Chondrocyte (in vitro differentiated cells): ENCODE measurements at regions not wholly inside any gene's neighbourhood (a gene's known extent, or its start where the extent isn't known, plus 50 kb on each side); places are given as distances from the start of the nearest gene placed in this dataset.

Experiments used
- DNase-seq: peaks from one replicate; pipeline ENCODE4 v3.0.0; 2021; ENCODE audit warnings: mixed read lengths, low spot score
- H3K27ac Mint-ChIP-seq: one replicate; pipeline ENCODE4 v1.8.0; 2021; ENCODE audit warnings: mild to moderate bottlenecking, moderate library complexity, mixed read lengths; ENCODE audit not compliant: unreplicated experiment
- H3K27me3 Mint-ChIP-seq: 2 replicates; pipeline ENCODE4 v1.8.0; 2021; ENCODE audit warnings: low read depth, mixed read lengths
- H3K36me3 Mint-ChIP-seq: 2 replicates; pipeline ENCODE4 v1.8.0; 2021; ENCODE audit warnings: low read depth, mixed read lengths
- H3K4me1 Mint-ChIP-seq: 2 replicates; pipeline ENCODE4 v1.8.0; 2021; ENCODE audit warnings: low read depth, mild to moderate bottlenecking, mixed read lengths
- H3K4me3 Mint-ChIP-seq: one replicate; pipeline ENCODE4 v1.8.0; 2021; ENCODE audit warnings: mild to moderate bottlenecking, moderate library complexity, mixed read lengths; ENCODE audit not compliant: unreplicated experiment
- H3K9me3 Mint-ChIP-seq: 2 replicates; pipeline ENCODE4 v1.8.0; 2021; ENCODE audit warnings: low read depth, mixed read lengths
- CTCF ChIP-seq: fragments of 200-600 bp; sonication (generic); IDR thresholded peaks from 2 replicates; pipeline ENCODE4 v1.5.0; 2021; ENCODE audit warnings: antibody characterized with exemption, mild to moderate bottlenecking, moderate library complexity

- H3K4me1 Mint-ChIP-seq = peaks cover 8% of the 10 kb centered on the region
- H3K36me3 Mint-ChIP-seq = no peaks in the 10 kb centered on the region
- H3K4me3 Mint-ChIP-seq = no peak overlapping the region
- peaks cover 2% of the 10 kb centered on the region for H3K27me3 Mint-ChIP-seq
- H3K9me3 Mint-ChIP-seq = no peaks in the 10 kb centered on the region
- no peak for DNase-seq
- no peak for TF ChIP-seq CTCF
- H3K27ac Mint-ChIP-seq = no peak overlapping the region
These were observed 147.1 kb upstream of the SLC30A5 start for GRCh38 chr5:68946728-68947127.

- no peak for DNase-seq
- TF ChIP-seq CTCF = no peak
- Mint-ChIP-seq H3K36me3 (no peaks in the 10 kb centered on the region), H3K9me3 (no peaks in the 10 kb centered on the region), H3K27me3 (peaks cover 2% of the 10 kb centered on the region), H3K27ac (no peak overlapping the region), H3K4me3 (no peak overlapping the region), H3K4me1 (peaks cover 8% of the 10 kb centered on the region)
These were observed 145.8 kb upstream of the SLC30A5 start for GRCh38 chr5:68947986-68948385.

GRCh38 chr5:68949256-68949655, 144.6 kb upstream of the SLC30A5 start:
- Mint-ChIP-seq H3K27ac (no peak overlapping the region), H3K4me1 (peaks cover 14% of the 10 kb centered on the region), H3K9me3 (no peaks in the 10 kb centered on the region), H3K27me3 (peaks cover 2% of the 10 kb centered on the region), H3K36me3 (no peaks in the 10 kb centered on the region), H3K4me3 (no peak overlapping the region)
- no peak for DNase-seq
- TF ChIP-seq CTCF = no peak

- Mint-ChIP-seq H3K9me3 (no peaks in the 10 kb centered on the region), H3K36me3 (no peaks in the 10 kb centered on the region), H3K27me3 (peaks cover 2% of the 10 kb centered on the region), H3K4me1 (peaks cover 14% of the 10 kb centered on the region), H3K27ac (no peak overlapping the region), H3K4me3 (no peak overlapping the region)
- TF ChIP-seq CTCF = no peak
- DNase-seq = no peak
These were observed 144.1 kb upstream of the SLC30A5 start for GRCh38 chr5:68949711-68950110.

- H3K9me3 Mint-ChIP-seq = no peaks in the 10 kb centered on the region
- H3K27me3 Mint-ChIP-seq = peaks cover 2% of the 10 kb centered on the region
- peaks cover 14% of the 10 kb centered on the region for H3K4me1 Mint-ChIP-seq
- H3K27ac Mint-ChIP-seq = no peak overlapping the region
- no peaks in the 10 kb centered on the region for H3K36me3 Mint-ChIP-seq
- no peak overlapping the region for H3K4me3 Mint-ChIP-seq
- TF ChIP-seq CTCF = no peak
- no peak for DNase-seq
These were observed 143.7 kb upstream of the SLC30A5 start for GRCh38 chr5:68950125-68950524.
